Central memory CD4-positive, alpha-beta T cell (primary cell): ENCODE measurements at regions not wholly inside any gene's neighbourhood (a gene's known extent, or its start where the extent isn't known, plus 50 kb on each side); places are given as distances from the start of the nearest gene placed in this dataset.

Source experiments
- DNase-seq: peaks from one replicate; pipeline ENCODE4 v3.0.0; 2022

- no peak for DNase-seq
Observed at GRCh38 chrX:42149765-42150164, 226.4 kb upstream of the CASK start.

- no peak for DNase-seq
Observed at GRCh38 chrX:42149281-42149680, 225.9 kb upstream of the CASK start.

GRCh38 chrX:42143866-42144592 is 220.7 kb upstream of the CASK start:
- DNase-seq, result no peak

- DNase-seq, result no peak
Observed at GRCh38 chrX:42140320-42140719, 217.0 kb upstream of the CASK start.

GRCh38 chrX:42135583-42136228 is 212.4 kb upstream of the CASK start:
- no peak for DNase-seq

GRCh38 chrX:42131856-42132255 is 208.5 kb upstream of the CASK start:
- no peak for DNase-seq

- DNase-seq, result no peak
Observed at GRCh38 chrX:42129022-42129940, 205.9 kb upstream of the CASK start.

- no peak for DNase-seq
Observed at GRCh38 chrX:42128587-42128986, 205.2 kb upstream of the CASK start.

- DNase-seq, result peak; percentile 21
Observed at GRCh38 chrX:42128020-42128419, 204.7 kb upstream of the CASK start.

- DNase-seq, result no peak
Observed at GRCh38 chrX:42127563-42127962, 204.2 kb upstream of the CASK start.

GRCh38 chrX:42123369-42123768 is 200.0 kb upstream of the CASK start:
- no peak for DNase-seq

- no peak for DNase-seq
Observed at GRCh38 chrX:42119076-42119475, 195.7 kb upstream of the CASK start.

GRCh38 chrX:42117318-42117717 is 194.0 kb upstream of the CASK start:
- no peak for DNase-seq

- DNase-seq, result no peak
Observed at GRCh38 chrX:42109428-42109827, 186.1 kb upstream of the CASK start.

- DNase-seq, result no peak
Observed at GRCh38 chrX:42107495-42108488, 184.4 kb upstream of the CASK start.

GRCh38 chrX:42106556-42106955 is 183.2 kb upstream of the CASK start:
- DNase-seq, result no peak

- no peak for DNase-seq
Observed at GRCh38 chrX:42102586-42103282, 179.4 kb upstream of the CASK start.

GRCh38 chrX:42098900-42099299 is 175.5 kb upstream of the CASK start:
- no peak for DNase-seq

- DNase-seq, result no peak
Observed at GRCh38 chrX:42097486-42097885, 174.1 kb upstream of the CASK start.

GRCh38 chrX:42096265-42096920 is 173.0 kb upstream of the CASK start:
- no peak for DNase-seq

- no peak for DNase-seq
Observed at GRCh38 chrX:42094218-42094617, 170.9 kb upstream of the CASK start.
